IMR-90 (cell line): ENCODE measurements at regions not wholly inside any gene's neighbourhood (a gene's known extent, or its start where the extent isn't known, plus 50 kb on each side); places are given as distances from the start of the nearest gene placed in this dataset.

Experiments
- ATAC-seq: fragments of 200-7000 bp; cut with Tn5 transposase; 2 replicates; pipeline ENCODE4 v1.9.1; 2020; ENCODE audit warnings: low read depth, mild to moderate bottlenecking, moderate library complexity
- BruUV-seq: library from RNA; stranded (reverse); fragments of 400-500 nt; replicated peaks from 2 replicates; lab custom pipeline; 2021; lab: Mats Ljungman, UMichigan
- CTCF ChIA-PET: fragments of 300-600 bp; formaldehyde crosslinking; extraction: SDS; loops from one replicate; lab custom pipeline; 2021; ENCODE audit warnings: antibody characterized with exemption; lab: Yijun Ruan, JAX
- POLR2A ChIA-PET: fragments of 300-600 bp; sonication (Branson Sonifier 250); formaldehyde crosslinking; loops from one replicate; lab custom pipeline; 2022; ENCODE audit warnings: antibody characterized with exemption; ENCODE audit not compliant: unreplicated experiment; lab: Charles Lee
- DNase-seq: peaks from one replicate; pipeline ENCODE4 v3.0.0; 2013
- H2AFZ ChIP-seq: replicated peaks from 2 replicates; pipeline ENCODE3; 2013; ENCODE audit warnings: low read length, mild to moderate bottlenecking; ENCODE audit not compliant: poor library complexity
- H2AK5ac ChIP-seq: 2 replicates; pipeline ENCODE4 v1.6.1; 2013; ENCODE audit warnings: low read depth, low read length, inconsistent platforms
- H2AK9ac ChIP-seq: replicated peaks from 2 replicates; pipeline ENCODE3; 2013; ENCODE audit warnings: mild to moderate bottlenecking, low read depth, low read length, moderate library complexity; ENCODE audit not compliant: poor library complexity
- H2BK120ac ChIP-seq: 2 replicates; pipeline ENCODE4 v1.6.1; 2013; ENCODE audit warnings: low read depth, low read length, inconsistent platforms
- H2BK15ac ChIP-seq: 3 replicates; pipeline ENCODE4 v1.6.1; 2013; ENCODE audit warnings: low read depth, low read length, inconsistent platforms
- H2BK20ac ChIP-seq: 2 replicates; pipeline ENCODE4 v1.6.1; 2013; ENCODE audit warnings: low read depth, mild to moderate bottlenecking, inconsistent platforms, low read length, moderate library complexity
- H2BK5ac ChIP-seq: 2 replicates; pipeline ENCODE4 v1.6.1; 2013; ENCODE audit warnings: mild to moderate bottlenecking, low read depth, low read length, inconsistent platforms; ENCODE audit not compliant: poor library complexity, severe bottlenecking
- H3K14ac ChIP-seq: replicated peaks from 2 replicates; pipeline ENCODE4 v1.6.1; 2013; ENCODE audit warnings: low read depth, low read length, inconsistent platforms
- H3K18ac ChIP-seq: 2 replicates; pipeline ENCODE4 v1.6.1; 2013; ENCODE audit warnings: low read depth, low read length, control low read depth
- H3K23ac ChIP-seq: 2 replicates; pipeline ENCODE4 v1.6.1; 2013; ENCODE audit warnings: low read depth, low read length, inconsistent platforms
- H3K27ac ChIP-seq: 2 replicates; pipeline ENCODE4 v1.5.1; 2013; ENCODE audit warnings: mild to moderate bottlenecking, control low read depth, low read length; ENCODE audit not compliant: insufficient read depth
- H3K27me3 ChIP-seq: 2 replicates; pipeline ENCODE4 v1.6.1; 2013; ENCODE audit warnings: low read length; ENCODE audit not compliant: control insufficient read depth, insufficient read depth
- H3K36me3 ChIP-seq: 2 replicates; pipeline ENCODE4 v1.6.1; 2013; ENCODE audit warnings: low read length, mixed read lengths; ENCODE audit not compliant: control insufficient read depth, insufficient read depth
- H3K4ac ChIP-seq: 2 replicates; pipeline ENCODE4 v1.6.1; 2013; ENCODE audit warnings: low read depth, low read length, inconsistent platforms
- H3K4me1 ChIP-seq: 2 replicates; pipeline ENCODE4 v1.6.1; 2013; ENCODE audit warnings: low read length, mixed read lengths; ENCODE audit not compliant: control insufficient read depth, insufficient read depth
- H3K4me2 ChIP-seq: 2 replicates; pipeline ENCODE4 v1.6.1; 2013; ENCODE audit warnings: low read depth, mild to moderate bottlenecking, control low read depth, low read length, moderate library complexity
- H3K4me3 ChIP-seq: 2 replicates; pipeline ENCODE4 v1.5.1; 2013; ENCODE audit warnings: low read depth, mild to moderate bottlenecking, control low read depth, low read length, moderate library complexity; ENCODE audit not compliant: insufficient read depth
- H3K56ac ChIP-seq: 2 replicates; pipeline ENCODE4 v1.6.1; 2013; ENCODE audit warnings: low read length, inconsistent platforms; ENCODE audit not compliant: insufficient read depth; ENCODE audit errors: extremely low read depth
- H3K79me1 ChIP-seq, 2 experiments: 2 replicates each; pipeline ENCODE4 v1.6.1; 2013; ENCODE audit warnings: low read length in 2 of 2, inconsistent platforms in 1 of 2, low read depth in 1 of 2
- H3K9ac ChIP-seq: 2 replicates; pipeline ENCODE4 v1.6.1; 2013; ENCODE audit warnings: low read depth, low read length, control low read depth
- H3K9me1 ChIP-seq: 2 replicates; pipeline ENCODE4 v1.6.1; 2013; ENCODE audit warnings: low read length, inconsistent platforms; ENCODE audit not compliant: insufficient read depth
- H3K9me3 ChIP-seq: 2 replicates; pipeline ENCODE4 v1.6.1; 2013; ENCODE audit warnings: low read length; ENCODE audit not compliant: control insufficient read depth, insufficient read depth
- H4K20me1 ChIP-seq: 2 replicates; pipeline ENCODE4 v1.6.1; 2013; ENCODE audit warnings: low read length, inconsistent platforms; ENCODE audit not compliant: insufficient read depth
- H4K5ac ChIP-seq: 2 replicates; pipeline ENCODE4 v1.6.1; 2013; ENCODE audit warnings: mild to moderate bottlenecking, low read depth, low read length, control low read depth
- H4K8ac ChIP-seq, 2 experiments: 2 replicates each; pipeline ENCODE4 v1.6.1; 2013; ENCODE audit warnings: low read depth in 2 of 2, low read length in 2 of 2, control low read depth in 1 of 2, inconsistent platforms in 1 of 2
- H4K91ac ChIP-seq: 2 replicates; pipeline ENCODE4 v1.6.1; 2013; ENCODE audit warnings: low read depth, low read length, inconsistent platforms; ENCODE audit not compliant: insufficient read depth
- BHLHE40 ChIP-seq: fragments of 150-350 bp; IDR thresholded peaks from 2 replicates; pipeline ENCODE4 v1.6.1; 2016; ENCODE audit warnings: mild to moderate bottlenecking, low read depth, low read length
- RAD21 ChIP-seq: IDR thresholded peaks from 2 replicates; pipeline ENCODE4 v1.6.1; 2012; ENCODE audit warnings: low read length, improper control_type of control experiment
- RFX5 ChIP-seq: IDR thresholded peaks from 2 replicates; pipeline ENCODE4 v1.8.0; 2012; ENCODE audit warnings: low read depth, mild to moderate bottlenecking, low read length, moderate library complexity
- WGBS, 2 experiments: methylation state at CpG; one replicate each; pipeline versions ENCODE4 v1.1.5 to v1.1.7; 2013; ENCODE audit warnings: missing lambda C conversion rate in 2 of 2; ENCODE audit not compliant: insufficient read length in 1 of 2; ENCODE audit errors: extremely low coverage in 2 of 2; 5-methylcytosine and 5-hydroxymethylcytosine counted together
- dilution Hi-C: fragments of 300-500 bp; cut with HindIII; formaldehyde crosslinking; loops from one replicate; pipeline ENCODE4 v1.14.3; 2018; ENCODE audit warnings: low sequenced_read_pairs; ENCODE audit not compliant: unreplicated experiment
- in situ Hi-C: fragments of 300-500 bp; cut with MboI; formaldehyde crosslinking; loops from 3 replicates; pipeline ENCODE4 v1.14.3; 2019; ENCODE audit warnings: low sequenced_read_pairs, inconsistent platforms, mixed read lengths
- intact Hi-C: fragments of 100-400 bp; cut with micrococcal nuclease; formaldehyde crosslinking; loops from 2 replicates; pipeline ENCODE4 v1.10.0; 2022
- TF ChIP-seq, protein P1 (sequence below): fragments of 150-350 bp; IDR thresholded peaks from 2 replicates; pipeline ENCODE4 v1.6.1; 2017; ENCODE audit warnings: mild to moderate bottlenecking, antibody characterized with exemption, low read length, low read depth

DNA sequence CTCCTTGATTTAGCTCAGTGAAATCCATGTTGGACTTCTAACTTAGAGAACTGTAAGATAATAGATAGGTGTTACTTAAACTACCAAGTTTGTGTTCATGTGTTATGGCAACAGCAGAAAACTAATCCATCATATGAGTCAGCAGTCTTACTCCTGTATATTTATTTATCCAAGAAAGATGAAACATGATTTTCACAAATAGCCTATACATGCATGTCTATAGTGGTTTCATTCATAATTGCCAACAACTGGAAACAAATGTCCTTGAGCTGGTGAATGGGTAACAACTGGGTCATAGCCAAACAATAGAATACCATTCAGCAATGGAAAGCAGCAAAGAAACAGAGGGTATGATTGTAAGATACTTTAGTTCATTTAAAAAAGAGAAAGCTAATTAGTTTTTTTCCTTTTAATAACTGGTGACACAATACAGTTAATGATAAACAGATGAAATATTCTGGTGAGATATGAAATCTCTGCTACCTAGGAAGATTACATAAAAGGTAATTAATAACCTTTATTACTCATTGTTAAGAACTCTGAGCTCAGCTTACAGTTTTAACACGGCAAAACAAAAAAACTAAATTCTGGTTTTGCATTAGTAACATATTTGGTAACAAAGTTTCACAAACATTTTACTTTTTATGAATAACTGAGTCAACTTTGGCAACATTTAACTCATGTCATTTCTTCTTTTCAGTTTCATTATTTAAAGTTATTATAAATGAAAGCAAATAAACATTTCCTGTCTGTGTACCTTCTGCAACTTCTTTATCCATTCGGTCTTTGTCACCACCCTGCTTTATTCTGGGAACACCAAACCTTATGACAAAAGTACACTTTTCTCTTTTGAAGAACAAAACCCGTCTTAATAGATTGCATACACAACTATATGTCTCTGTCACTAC, 181.3 kb downstream of the LIG4 start:
- no peaks in the 10 kb centered on the region for H4K20me1 ChIP-seq
- POLR2A ChIA-PET, result no interaction called here
- ATAC-seq (no peak), DNase-seq (no peak)
- H3K18ac ChIP-seq, result no peak overlapping the region
- no peak overlapping the region for H3K4ac ChIP-seq
- H2BK20ac ChIP-seq, result no peak overlapping the region
- CTCF ChIA-PET, result interaction anchor here (0.6 kb wide), 1 partner anchor 26 kb away, joined by 6 read pairs; no protein-coding TSS in a partner anchor
- H3K4me1 ChIP-seq, result no peaks in the 10 kb centered on the region
- no peaks in the 10 kb centered on the region for H3K36me3 ChIP-seq
- intact Hi-C loops (no loop called here), in situ Hi-C loops (no loop called here), dilution Hi-C loops (no loop called here)
- H3K27me3 ChIP-seq, result peaks cover 4% of the 10 kb centered on the region
- H4K91ac ChIP-seq, result no peak overlapping the region
- H2BK5ac ChIP-seq, result no peak overlapping the region
- H3K4me2 ChIP-seq, result no peak overlapping the region
- H4K5ac ChIP-seq, result no peak overlapping the region
- no peaks in the 10 kb centered on the region for H3K79me1 ChIP-seq
- no peak overlapping the region for H2BK15ac ChIP-seq
- no peak overlapping the region for H3K23ac ChIP-seq
- no peak overlapping the region for H2AK9ac ChIP-seq
- no peak for TF ChIP-seq RFX5
- TF ChIP-seq, protein P1, sequence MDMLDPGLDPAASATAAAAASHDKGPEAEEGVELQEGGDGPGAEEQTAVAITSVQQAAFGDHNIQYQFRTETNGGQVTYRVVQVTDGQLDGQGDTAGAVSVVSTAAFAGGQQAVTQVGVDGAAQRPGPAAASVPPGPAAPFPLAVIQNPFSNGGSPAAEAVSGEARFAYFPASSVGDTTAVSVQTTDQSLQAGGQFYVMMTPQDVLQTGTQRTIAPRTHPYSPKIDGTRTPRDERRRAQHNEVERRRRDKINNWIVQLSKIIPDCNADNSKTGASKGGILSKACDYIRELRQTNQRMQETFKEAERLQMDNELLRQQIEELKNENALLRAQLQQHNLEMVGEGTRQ, result no peak
- TF ChIP-seq RAD21, result no peak
- no peak for TF ChIP-seq BHLHE40
- H3K27ac ChIP-seq, result no peak overlapping the region
- no peak overlapping the region for H3K14ac ChIP-seq
- H3K4me3 ChIP-seq, result no peak overlapping the region
- no peak overlapping the region for H3K9ac ChIP-seq
- 76% methylated on average over 2 of the region's 3 CpGs; no CpG with 5 or more reads in 1 of the 2 experiments for WGBS, 2 experiments
- no peak overlapping the region for H2AFZ ChIP-seq
- H4K8ac ChIP-seq, result no peak overlapping the region
- BruUV-seq, result no TSS peak
- no peaks in the 10 kb centered on the region for H3K9me3 ChIP-seq
- no peak overlapping the region for H2BK120ac ChIP-seq
- no peak overlapping the region for H3K56ac ChIP-seq
- H3K9me1 ChIP-seq, result no peaks in the 10 kb centered on the region
- no peak overlapping the region for H2AK5ac ChIP-seq
